K562 (cell line): ENCODE measurements at regions not wholly inside any gene's neighbourhood (a gene's known extent, or its start where the extent isn't known, plus 50 kb on each side); places are given as distances from the start of the nearest gene placed in this dataset.

Experiments used
- ATAC-seq: fragments of 200-7000 bp; cut with Tn5 transposase; 3 replicates; pipeline ENCODE4 v1.9.1; 2020; ENCODE audit warnings: moderate library complexity
- BruUV-seq: library from RNA; stranded (reverse); fragments of 400-500 nt; replicated peaks from 2 replicates; lab custom pipeline; 2021; lab: Mats Ljungman, UMichigan
- CTCF ChIA-PET: fragments of 300-600 bp; formaldehyde crosslinking; extraction: SDS; loops from one replicate; lab custom pipeline; 2021; ENCODE audit warnings: low intra/inter-chr PET ratio; lab: Yijun Ruan, JAX
- POLR2A ChIA-PET: fragments of 300-600, 350-650 bp; sonication (Branson Sonifier 250); formaldehyde crosslinking; extraction: SDS; loops from one replicate; lab custom pipeline; 2021; ENCODE audit warnings: antibody characterized with exemption, inconsistent platforms; lab: Yijun Ruan, JAX
- DNase-seq, 4 experiments: peaks; one replicate each; pipeline versions ENCODE4 v3.0.0 to v3.0.0-alpha.2; 2011 to 2018; ENCODE audit warnings: low spot score in 3 of 4, mixed read lengths in 3 of 4; ENCODE audit errors: extremely low read depth in 1 of 4
- FAIRE-seq: peaks from 2 replicates; lab custom pipeline; 2011; peaks lifted over from hg19 to GRCh38; lab: Jason Lieb, UNC
- H2AFZ ChIP-seq: 2 replicates; pipeline ENCODE4 v1.6.0; 2011; ENCODE audit warnings: low read depth, low read length, control low read depth, inconsistent platforms
- H3K27ac ChIP-seq: fragments of 200-600 bp; 3 replicates; pipeline ENCODE4 v1.8.0; 2011; ENCODE audit warnings: low read depth, mild to moderate bottlenecking, control low read depth, inconsistent platforms, low read length, moderate library complexity, mixed read lengths; ENCODE audit errors: extremely low read depth
- H3K27me3 ChIP-seq, 2 experiments: fragments of 300-600 bp in 1 of 2; 2 replicates in 1 of 2; 3 replicates in 1 of 2; pipeline versions ENCODE4 v1.6.0 to v1.8.0; 2011; ENCODE audit warnings: inconsistent platforms in 2 of 2, low read length in 2 of 2, mild to moderate bottlenecking in 1 of 2, mixed read lengths in 1 of 2, moderate library complexity in 1 of 2; ENCODE audit not compliant: control insufficient read depth in 2 of 2, insufficient read depth in 2 of 2
- H3K36me3 ChIP-seq: fragments of 300-600 bp; 3 replicates; pipeline ENCODE4 v1.8.0; 2011; ENCODE audit warnings: mild to moderate bottlenecking, low read length, inconsistent platforms; ENCODE audit not compliant: control insufficient read depth, insufficient read depth
- H3K4me1 ChIP-seq, 2 experiments: fragments of 200-600 bp in 1 of 2; replicated peaks in 1 of 2; 2 replicates in 1 of 2; 3 replicates in 1 of 2; pipeline versions ENCODE4 v1.5.1 to v1.8.0; 2011; ENCODE audit warnings: inconsistent platforms in 2 of 2, low read length in 2 of 2, mild to moderate bottlenecking in 1 of 2, mixed read lengths in 1 of 2, moderate library complexity in 1 of 2; ENCODE audit not compliant: control insufficient read depth in 2 of 2, insufficient read depth in 2 of 2
- H3K4me2 ChIP-seq: 2 replicates; pipeline ENCODE4 v1.6.1; 2011; ENCODE audit warnings: low read length, control low read depth, inconsistent platforms, mixed read lengths; ENCODE audit not compliant: insufficient read depth
- H3K4me3 ChIP-seq: fragments of 200-600 bp; sonication (generic), shearing (Covaris generic); 2 replicates; pipeline ENCODE4 v1.5.1; 2016; ENCODE audit warnings: control low read depth, inconsistent platforms
- H3K79me2 ChIP-seq: fragments of 200-600 bp; 3 replicates; pipeline ENCODE4 v1.8.0; 2011; ENCODE audit warnings: low read length, inconsistent platforms; ENCODE audit not compliant: control insufficient read depth, insufficient read depth
- H3K9ac ChIP-seq, 2 experiments: 2 replicates each; pipeline versions ENCODE4 v1.6.0 to v1.6.1; 2011; ENCODE audit warnings: low read depth in 2 of 2, low read length in 2 of 2, control low read depth in 1 of 2, inconsistent platforms in 1 of 2, mild to moderate bottlenecking in 1 of 2, mixed read lengths in 1 of 2; ENCODE audit not compliant: insufficient read depth in 1 of 2
- H3K9me1 ChIP-seq: one replicate; pipeline ENCODE4 v1.6.0; 2011; ENCODE audit warnings: inconsistent platforms, mild to moderate bottlenecking, low read length, moderate library complexity; ENCODE audit not compliant: control insufficient read depth, insufficient read depth
- H3K9me3 ChIP-seq: replicated peaks from 2 replicates; pipeline ENCODE4 v1.5.1; 2011; ENCODE audit warnings: low read depth, low read length, inconsistent platforms; ENCODE audit not compliant: control insufficient read depth, insufficient read depth
- H4K20me1 ChIP-seq: replicated peaks from 2 replicates; pipeline ENCODE4 v1.6.1; 2011; ENCODE audit warnings: low read length, inconsistent platforms, mixed read lengths; ENCODE audit not compliant: control insufficient read depth, insufficient read depth
- ATF1 ChIP-seq, 2 experiments: fragments of 450-650 bp in 1 of 2; IDR thresholded peaks; 2 replicates each; pipeline ENCODE4 v1.6.1; 2016; ENCODE audit warnings: missing compliant biosample characterization in 1 of 2, missing genetic modification characterization in 1 of 2
- NCOA1 ChIP-seq: fragments of 450-650 bp; IDR thresholded peaks from 2 replicates; pipeline ENCODE4 v1.6.1; 2016; ENCODE audit warnings: low read depth
- WGBS: fragments of 100-300 bp; shearing (Covaris generic); methylation state at CpG from one replicate; pipeline ENCODE4 v1.1.6; 2016; ENCODE audit warnings: low coverage, mixed read lengths; ENCODE audit not compliant: insufficient coverage; ENCODE audit errors: missing lambda C conversion rate; 5-methylcytosine and 5-hydroxymethylcytosine counted together
- in situ Hi-C: fragments of 300-500 bp; cut with MboI; formaldehyde crosslinking; loops from 4 replicates; pipeline ENCODE4 v1.15.0; 2018; ENCODE audit warnings: inconsistent platforms, mixed read lengths
- intact Hi-C: fragments of 100-400 bp; cut with micrococcal nuclease; formaldehyde crosslinking; loops from 2 replicates; pipeline ENCODE4 v1.14.2; 2022
- TF ChIP-seq, protein P1 (sequence below): sonication (generic); formaldehyde crosslinking; IDR thresholded peaks from 2 replicates; pipeline ENCODE4 v1.8.1; 2023; ENCODE audit warnings: missing genetic modification reagents, mild to moderate bottlenecking, borderline replicate concordance

DNA sequence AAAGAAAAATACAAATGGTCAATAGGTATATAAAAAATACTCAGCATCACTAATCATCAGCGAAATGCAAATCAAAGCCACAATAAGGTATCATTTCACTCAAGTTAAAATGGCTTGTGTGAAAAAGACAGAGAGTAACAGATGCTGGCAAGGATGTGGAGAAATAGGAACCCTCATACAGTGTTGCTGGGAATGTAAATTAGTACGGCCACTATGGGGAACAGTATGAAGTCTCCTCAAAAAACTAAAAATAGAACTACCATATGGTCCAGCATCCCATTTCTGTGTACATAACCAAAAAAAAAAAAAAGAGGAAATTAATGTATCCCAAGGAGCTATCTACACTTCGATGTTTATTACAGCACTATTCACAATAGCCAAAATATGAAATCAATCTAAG lies 98.1 kb upstream of the TGFBR2 start:
- Histone ChIP-seq H3K27ac (no peak overlapping the region), H3K36me3 (no peaks in the 10 kb centered on the region), H3K9ac (no peak overlapping the region), H3K9me1 (no peaks in the 10 kb centered on the region), H2AFZ (no peak overlapping the region), H3K4me2 (no peak overlapping the region), H3K4me1 (no peaks in the 10 kb centered on the region), H3K9me3 (no peaks in the 10 kb centered on the region), H3K4me3 (no peak overlapping the region), H3K27me3 (no peaks in the 10 kb centered on the region), H3K79me2 (no peaks in the 10 kb centered on the region)
- WGBS, result 1% methylated on average over 3 of the region's 3 CpGs
- FAIRE-seq, result no peak
- intact Hi-C loops, result no loop called here
- BruUV-seq, result no TSS peak
- no peak for ATAC-seq
- POLR2A ChIA-PET, result interaction anchor here (0.6 kb wide), 1 partner anchor 504 kb away, joined by 3 read pairs; no protein-coding TSS in a partner anchor
- DNase-seq, result no peak
- TF ChIP-seq NCOA1 (no peak), ATF1 (CRISPR knock-in tag; IDR thresholded peaks at IDR 0.05) (no peak), ATF1 (tag; IDR thresholded peaks at IDR 0.05) (no peak)
- TF ChIP-seq, protein P1, sequence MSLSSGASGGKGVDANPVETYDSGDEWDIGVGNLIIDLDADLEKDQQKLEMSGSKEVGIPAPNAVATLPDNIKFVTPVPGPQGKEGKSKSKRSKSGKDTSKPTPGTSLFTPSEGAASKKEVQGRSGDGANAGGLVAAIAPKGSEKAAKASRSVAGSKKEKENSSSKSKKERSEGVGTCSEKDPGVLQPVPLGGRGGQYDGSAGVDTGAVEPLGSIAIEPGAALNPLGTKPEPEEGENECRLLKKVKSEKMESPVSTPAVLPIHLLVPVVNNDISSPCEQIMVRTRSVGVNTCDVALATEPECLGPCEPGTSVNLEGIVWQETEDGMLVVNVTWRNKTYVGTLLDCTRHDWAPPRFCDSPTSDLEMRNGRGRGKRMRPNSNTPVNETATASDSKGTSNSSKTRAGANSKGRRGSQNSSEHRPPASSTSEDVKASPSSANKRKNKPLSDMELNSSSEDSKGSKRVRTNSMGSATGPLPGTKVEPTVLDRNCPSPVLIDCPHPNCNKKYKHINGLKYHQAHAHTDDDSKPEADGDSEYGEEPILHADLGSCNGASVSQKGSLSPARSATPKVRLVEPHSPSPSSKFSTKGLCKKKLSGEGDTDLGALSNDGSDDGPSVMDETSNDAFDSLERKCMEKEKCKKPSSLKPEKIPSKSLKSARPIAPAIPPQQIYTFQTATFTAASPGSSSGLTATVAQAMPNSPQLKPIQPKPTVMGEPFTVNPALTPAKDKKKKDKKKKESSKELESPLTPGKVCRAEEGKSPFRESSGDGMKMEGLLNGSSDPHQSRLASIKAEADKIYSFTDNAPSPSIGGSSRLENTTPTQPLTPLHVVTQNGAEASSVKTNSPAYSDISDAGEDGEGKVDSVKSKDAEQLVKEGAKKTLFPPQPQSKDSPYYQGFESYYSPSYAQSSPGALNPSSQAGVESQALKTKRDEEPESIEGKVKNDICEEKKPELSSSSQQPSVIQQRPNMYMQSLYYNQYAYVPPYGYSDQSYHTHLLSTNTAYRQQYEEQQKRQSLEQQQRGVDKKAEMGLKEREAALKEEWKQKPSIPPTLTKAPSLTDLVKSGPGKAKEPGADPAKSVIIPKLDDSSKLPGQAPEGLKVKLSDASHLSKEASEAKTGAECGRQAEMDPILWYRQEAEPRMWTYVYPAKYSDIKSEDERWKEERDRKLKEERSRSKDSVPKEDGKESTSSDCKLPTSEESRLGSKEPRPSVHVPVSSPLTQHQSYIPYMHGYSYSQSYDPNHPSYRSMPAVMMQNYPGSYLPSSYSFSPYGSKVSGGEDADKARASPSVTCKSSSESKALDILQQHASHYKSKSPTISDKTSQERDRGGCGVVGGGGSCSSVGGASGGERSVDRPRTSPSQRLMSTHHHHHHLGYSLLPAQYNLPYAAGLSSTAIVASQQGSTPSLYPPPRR (CRISPR knock-in tag), result no peak
- TF ChIP-seq, all 486 proteins: peak for 0
- no peaks in the 10 kb centered on the region for H4K20me1 ChIP-seq
- CTCF ChIA-PET, result no interaction called here
- in situ Hi-C loops, result no loop called here
